Left lung (tissue), 4 donors: ENCODE measurements at regions not wholly inside any gene's neighbourhood (a gene's known extent, or its start where the extent isn't known, plus 50 kb on each side); places are given as distances from the start of the nearest gene placed in this dataset.

Source experiments
- ATAC-seq: fragments of 200-7000 bp; cut with Tn5 transposase; one replicate; pipeline ENCODE4 v1.9.1; 2020; ENCODE audit warnings: moderate library complexity
- DNase-seq, 4 donors: peaks; one replicate each; pipeline ENCODE4 v3.0.0-alpha.2; 2013 to 2020
- H3K27ac ChIP-seq, 2 donors: fragments of 200-600 bp; sonication (generic) in 1 of 2; one replicate each; pipeline versions ENCODE4 v1.5.0 to v1.8.0; 2020 to 2021
- H3K27me3 ChIP-seq, 2 donors: fragments of 200-600 bp; sonication (generic) in 1 of 2; one replicate each; pipeline versions ENCODE4 v1.5.0 to v1.8.0; 2020 to 2021
- H3K36me3 ChIP-seq, 2 donors: fragments of 200-600 bp; sonication (generic) in 1 of 2; one replicate each; pipeline versions ENCODE4 v1.5.0 to v1.8.0; 2020 to 2021
- H3K4me1 ChIP-seq, 2 donors: fragments of 200-600 bp; one replicate each; pipeline ENCODE4 v1.8.0; 2021
- H3K4me3 ChIP-seq, 2 donors: fragments of 200-600 bp; sonication (generic) in 1 of 2; one replicate each; pipeline versions ENCODE4 v1.5.0 to v1.8.0; 2020 to 2021; ENCODE audit warnings: mild to moderate bottlenecking in 1 of 2
- H3K9me3 ChIP-seq, 2 donors: fragments of 200-600 bp; sonication (generic) in 1 of 2; one replicate each; pipeline versions ENCODE4 v1.5.0 to v1.8.0; 2020 to 2021
- intact Hi-C, 2 donors: fragments of 100-400 bp; cut with DNase I; formaldehyde crosslinking; loops; one replicate each; pipeline versions ENCODE4 v1.11.2 to v1.14.2; 2022
- TF ChIP-seq, protein P1 (sequence below), 2 donors: fragments of 200-600 bp; sonication (generic) in 1 of 2; IDR thresholded peaks; one replicate each; pipeline versions ENCODE4 v1.5.0 to v1.8.0; 2021; ENCODE audit warnings: antibody characterized with exemption in 2 of 2
- donor health status: DM: no; HTN: yes; CAD: no.
- donor health status: DM: no; HTN: no; CAD: no.

DNA sequence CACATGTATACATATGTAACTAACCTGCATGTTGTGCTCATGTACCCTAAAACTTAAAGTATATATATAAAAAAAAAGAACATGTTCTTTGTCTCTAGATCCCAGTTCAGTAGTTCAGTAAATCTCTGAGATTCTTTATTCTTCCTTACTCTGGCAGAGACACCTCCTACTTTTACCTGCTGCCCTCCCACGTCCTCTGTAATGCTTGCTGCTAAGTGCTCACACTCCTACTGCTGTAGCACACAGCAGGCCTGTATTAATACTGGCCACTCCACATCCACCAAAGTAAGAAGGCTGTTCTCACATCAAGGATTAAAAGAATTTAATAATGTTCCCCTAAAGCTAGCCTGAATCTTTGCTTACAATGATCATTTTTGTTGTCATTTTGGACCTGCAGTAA, 648.4 kb upstream of the EYS start:
- no peak overlapping the region for H3K27ac ChIP-seq
- no peaks in the 10 kb centered on the region for H3K4me1 ChIP-seq
- no peaks in the 10 kb centered on the region for H3K36me3 ChIP-seq
- TF ChIP-seq, protein P1, sequence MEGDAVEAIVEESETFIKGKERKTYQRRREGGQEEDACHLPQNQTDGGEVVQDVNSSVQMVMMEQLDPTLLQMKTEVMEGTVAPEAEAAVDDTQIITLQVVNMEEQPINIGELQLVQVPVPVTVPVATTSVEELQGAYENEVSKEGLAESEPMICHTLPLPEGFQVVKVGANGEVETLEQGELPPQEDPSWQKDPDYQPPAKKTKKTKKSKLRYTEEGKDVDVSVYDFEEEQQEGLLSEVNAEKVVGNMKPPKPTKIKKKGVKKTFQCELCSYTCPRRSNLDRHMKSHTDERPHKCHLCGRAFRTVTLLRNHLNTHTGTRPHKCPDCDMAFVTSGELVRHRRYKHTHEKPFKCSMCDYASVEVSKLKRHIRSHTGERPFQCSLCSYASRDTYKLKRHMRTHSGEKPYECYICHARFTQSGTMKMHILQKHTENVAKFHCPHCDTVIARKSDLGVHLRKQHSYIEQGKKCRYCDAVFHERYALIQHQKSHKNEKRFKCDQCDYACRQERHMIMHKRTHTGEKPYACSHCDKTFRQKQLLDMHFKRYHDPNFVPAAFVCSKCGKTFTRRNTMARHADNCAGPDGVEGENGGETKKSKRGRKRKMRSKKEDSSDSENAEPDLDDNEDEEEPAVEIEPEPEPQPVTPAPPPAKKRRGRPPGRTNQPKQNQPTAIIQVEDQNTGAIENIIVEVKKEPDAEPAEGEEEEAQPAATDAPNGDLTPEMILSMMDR (IDR thresholded peaks at IDR 0.05): no peak
- DNase-seq: no peak
- H3K4me3 ChIP-seq: no peak overlapping the region
- intact Hi-C loops: no loop called here
- H3K27me3 ChIP-seq: no peaks in the 10 kb centered on the region
- ATAC-seq: no peak
- no peaks in the 10 kb centered on the region for H3K9me3 ChIP-seq

DNA sequence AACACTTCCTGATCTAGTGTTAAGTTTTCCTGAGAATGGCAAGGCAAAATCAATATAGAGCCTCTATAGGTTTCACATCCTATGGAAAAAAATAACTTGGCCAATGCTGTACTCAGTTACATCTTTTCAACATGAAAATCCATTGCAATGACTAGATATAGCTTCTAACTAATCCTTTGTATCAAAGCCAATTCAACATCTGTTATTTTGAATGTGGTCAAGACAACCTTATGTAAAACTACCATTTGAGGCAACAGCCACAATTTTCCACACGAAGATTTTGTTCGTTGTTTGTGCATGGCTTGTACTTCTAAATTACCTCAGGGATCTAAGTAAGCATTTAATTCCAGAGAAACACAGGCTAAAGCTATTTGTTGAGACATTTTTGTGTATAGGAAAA, 637.8 kb upstream of the EYS start:
- ATAC-seq (no peak), DNase-seq (peak in 1 of 4 donors; percentile 2)
- Histone ChIP-seq H3K27me3 (no peaks in the 10 kb centered on the region), H3K36me3 (no peaks in the 10 kb centered on the region), H3K4me1 (no peaks in the 10 kb centered on the region), H3K9me3 (no peaks in the 10 kb centered on the region), H3K4me3 (no peak overlapping the region), H3K27ac (no peak overlapping the region)
- TF ChIP-seq, protein P1 (IDR thresholded peaks at IDR 0.05): no peak
- intact Hi-C loops: no loop called here

DNA sequence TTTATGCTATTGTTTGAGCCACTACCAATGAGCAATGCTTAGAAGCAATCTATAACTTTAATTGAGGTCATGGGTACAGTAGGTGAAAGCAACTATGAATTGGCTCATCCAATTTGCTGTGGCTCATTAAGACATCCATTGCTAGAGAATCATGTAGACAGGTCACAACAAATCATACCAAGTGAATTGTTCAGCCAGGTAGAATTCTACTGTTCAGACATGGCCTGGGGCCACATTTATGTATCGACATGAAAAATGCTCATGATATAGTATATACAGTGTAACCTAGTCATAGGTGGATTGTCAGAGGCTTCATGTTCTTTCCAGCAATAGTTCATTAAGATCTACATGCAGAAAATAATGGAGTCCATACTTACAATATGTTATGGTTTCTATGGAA, 633.7 kb upstream of the EYS start:
- H3K4me1 ChIP-seq: no peaks in the 10 kb centered on the region
- DNase-seq: no peak
- intact Hi-C loops: no loop called here
- TF ChIP-seq, protein P1 (IDR thresholded peaks at IDR 0.05): no peak
- H3K27me3 ChIP-seq: no peaks in the 10 kb centered on the region
- ATAC-seq: no peak
- no peaks in the 10 kb centered on the region for H3K9me3 ChIP-seq
- no peak overlapping the region for H3K27ac ChIP-seq
- H3K4me3 ChIP-seq: no peak overlapping the region
- no peaks in the 10 kb centered on the region for H3K36me3 ChIP-seq

DNA sequence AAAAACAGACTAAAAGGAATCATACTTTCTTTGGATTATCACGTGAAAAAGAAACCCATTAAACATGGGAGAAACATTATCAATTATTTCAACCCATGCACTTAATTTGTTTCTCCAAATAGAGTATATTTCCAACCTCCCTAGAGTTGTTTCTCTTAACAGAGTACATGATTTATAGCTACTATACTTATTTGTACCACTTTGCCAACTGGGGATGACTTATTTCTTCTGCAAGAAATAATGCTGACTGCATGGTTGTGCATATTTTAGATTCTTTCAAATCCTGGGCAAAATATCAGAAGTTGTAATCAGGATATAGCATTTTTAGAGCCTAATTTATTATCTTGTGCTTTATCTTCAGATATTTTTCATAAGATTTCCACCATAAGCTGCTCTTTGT, 629.1 kb upstream of the EYS start:
- intact Hi-C loops: no loop called here
- TF ChIP-seq, protein P1 (IDR thresholded peaks at IDR 0.05): no peak
- ATAC-seq (no peak), DNase-seq (no peak)
- Histone ChIP-seq H3K4me1 (no peaks in the 10 kb centered on the region), H3K4me3 (no peak overlapping the region), H3K27me3 (no peaks in the 10 kb centered on the region), H3K9me3 (no peaks in the 10 kb centered on the region), H3K36me3 (no peaks in the 10 kb centered on the region), H3K27ac (no peak overlapping the region)

DNA sequence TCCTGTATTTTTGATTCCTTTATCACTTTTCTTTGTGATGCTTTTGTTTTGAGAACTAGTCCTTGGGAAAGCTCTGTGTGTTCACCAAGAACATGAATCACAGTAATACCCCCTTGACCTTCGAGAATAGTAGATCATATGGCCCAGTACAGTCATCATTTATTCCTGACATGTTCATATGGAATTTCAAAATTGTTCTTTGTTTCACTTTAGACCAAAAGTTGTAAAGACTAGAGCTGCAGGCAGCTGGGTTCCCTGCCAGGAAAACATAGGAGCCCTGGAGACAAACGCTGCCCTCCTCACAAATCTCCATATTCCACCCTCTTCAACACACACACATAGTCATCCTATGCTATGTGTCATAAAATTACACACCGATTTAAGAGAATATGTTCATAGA, 621.2 kb upstream of the EYS start:
- Histone ChIP-seq H3K4me1 (no peaks in the 10 kb centered on the region), H3K27ac (no peak overlapping the region), H3K4me3 (no peak overlapping the region), H3K9me3 (peaks cover 0 to 4% of the 10 kb centered on the region in 2 donors), H3K27me3 (no peaks in the 10 kb centered on the region), H3K36me3 (no peaks in the 10 kb centered on the region)
- ATAC-seq: no peak
- TF ChIP-seq, protein P1 (IDR thresholded peaks at IDR 0.05): no peak
- intact Hi-C loops: no loop called here
- DNase-seq: no peak
